Suprapubic skin (tissue), 4 donors: ENCODE measurements at regions not wholly inside any gene's neighbourhood (a gene's known extent, or its start where the extent isn't known, plus 50 kb on each side); places are given as distances from the start of the nearest gene placed in this dataset.

Experiments
- POLR2A ChIP-seq, 2 donors: fragments of 450-650 bp; IDR thresholded peaks; one replicate each; pipeline ENCODE4 v1.6.1; 2017; ENCODE audit warnings: antibody characterized with exemption in 2 of 2, mild to moderate bottlenecking in 2 of 2, moderate library complexity in 2 of 2
- POLR2AphosphoS5 ChIP-seq, 3 donors: sonication (generic); formaldehyde crosslinking; IDR thresholded peaks; one replicate each; pipeline ENCODE4 v1.6.1; 2017; ENCODE audit warnings: antibody characterized with exemption in 3 of 3
- TF ChIP-seq, protein P1 (sequence below), 2 donors: fragments of 200-600 bp in 1 of 2; fragments of 450-650 bp in 1 of 2; sonication (generic) in 1 of 2; IDR thresholded peaks; one replicate each; pipeline ENCODE4 v1.5.1; 2016 to 2019; ENCODE audit warnings: antibody characterized with exemption in 2 of 2, mild to moderate bottlenecking in 1 of 2, moderate library complexity in 1 of 2

DNA sequence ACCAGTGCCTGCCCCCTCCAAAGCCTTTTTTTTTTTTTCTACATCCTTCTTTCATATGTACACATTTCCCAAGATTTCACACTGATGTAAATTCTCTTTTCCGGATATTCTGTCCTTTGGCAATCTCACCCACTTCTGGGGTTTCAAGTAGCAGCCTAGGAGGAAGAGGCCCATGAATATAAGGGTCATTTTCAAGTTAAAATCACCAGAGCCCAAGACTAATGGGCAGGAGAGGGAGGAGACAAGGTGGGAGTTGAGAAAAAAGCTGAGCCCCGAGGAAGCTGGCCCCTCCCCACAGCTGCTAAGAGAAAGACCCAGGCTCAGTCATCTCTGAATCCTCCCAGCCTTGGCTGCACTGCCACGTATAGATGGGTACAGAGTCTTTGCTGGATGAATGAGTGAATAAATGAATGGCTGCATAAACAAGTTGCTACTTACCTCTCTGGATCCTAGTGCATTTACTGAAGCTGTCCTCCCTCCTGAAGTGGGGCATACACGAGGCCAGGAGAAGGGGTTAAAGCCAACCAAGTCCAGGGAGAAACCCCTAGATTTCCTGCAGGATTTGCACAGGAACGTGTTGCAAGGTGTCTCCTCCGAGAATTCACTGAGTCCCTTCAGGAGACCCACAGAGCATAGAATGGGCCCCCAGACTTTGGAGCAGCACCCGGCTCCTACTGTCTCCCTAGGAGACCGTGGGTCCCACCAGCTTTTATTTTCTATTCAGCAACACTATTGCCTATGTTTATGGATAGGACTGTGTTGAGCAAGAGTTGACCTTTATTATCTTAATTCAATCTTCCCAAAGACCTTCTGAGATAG is 100.8 kb upstream of the LIPC start:
- TF ChIP-seq, protein P1, sequence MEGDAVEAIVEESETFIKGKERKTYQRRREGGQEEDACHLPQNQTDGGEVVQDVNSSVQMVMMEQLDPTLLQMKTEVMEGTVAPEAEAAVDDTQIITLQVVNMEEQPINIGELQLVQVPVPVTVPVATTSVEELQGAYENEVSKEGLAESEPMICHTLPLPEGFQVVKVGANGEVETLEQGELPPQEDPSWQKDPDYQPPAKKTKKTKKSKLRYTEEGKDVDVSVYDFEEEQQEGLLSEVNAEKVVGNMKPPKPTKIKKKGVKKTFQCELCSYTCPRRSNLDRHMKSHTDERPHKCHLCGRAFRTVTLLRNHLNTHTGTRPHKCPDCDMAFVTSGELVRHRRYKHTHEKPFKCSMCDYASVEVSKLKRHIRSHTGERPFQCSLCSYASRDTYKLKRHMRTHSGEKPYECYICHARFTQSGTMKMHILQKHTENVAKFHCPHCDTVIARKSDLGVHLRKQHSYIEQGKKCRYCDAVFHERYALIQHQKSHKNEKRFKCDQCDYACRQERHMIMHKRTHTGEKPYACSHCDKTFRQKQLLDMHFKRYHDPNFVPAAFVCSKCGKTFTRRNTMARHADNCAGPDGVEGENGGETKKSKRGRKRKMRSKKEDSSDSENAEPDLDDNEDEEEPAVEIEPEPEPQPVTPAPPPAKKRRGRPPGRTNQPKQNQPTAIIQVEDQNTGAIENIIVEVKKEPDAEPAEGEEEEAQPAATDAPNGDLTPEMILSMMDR (IDR thresholded peaks at IDR 0.05): no peak
- no peak for TF ChIP-seq POLR2AphosphoS5 (IDR thresholded peaks at IDR 0.05)
- TF ChIP-seq POLR2A (IDR thresholded peaks at IDR 0.05): no peak
